ENCODE measurements at regions not wholly inside any gene's neighbourhood (a gene's known extent, or its start where the extent isn't known, plus 50 kb on each side); places are given as distances from the start of the nearest gene placed in this dataset.

DNA sequence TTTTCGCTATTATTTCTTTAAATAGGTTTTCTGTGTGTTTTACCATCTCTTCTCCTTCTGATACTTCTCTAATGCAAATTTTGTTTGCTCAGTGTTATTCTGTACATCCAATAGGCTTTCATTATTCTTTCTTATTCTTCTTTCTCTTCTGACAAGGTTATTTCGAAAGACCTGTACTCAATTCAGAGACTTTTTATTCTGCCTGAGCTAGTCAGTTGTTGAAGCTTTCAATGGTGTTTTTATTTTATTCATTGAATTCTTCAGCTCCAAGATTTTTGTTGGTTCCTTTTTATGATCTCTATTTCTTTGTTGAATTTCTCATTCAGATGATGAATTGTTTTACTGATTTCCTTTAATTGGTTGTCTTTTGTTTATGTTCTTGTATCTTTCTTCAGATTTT is 706.2 kb downstream of the NR2F1-AS1 start:
- Histone ChIP-seq H3K4me3 (no peak overlapping the region), H3K9me3 (peaks cover 0 to 60% (median 19%) of the 10 kb centered on the region in 11 donors), H3K4me1 (no peaks in the 10 kb centered on the region), H3K36me3 (no peaks in the 10 kb centered on the region), H3K27ac (no peak overlapping the region), H3K27me3 (no peaks in the 10 kb centered on the region)
- ATAC-seq: no peak
- intact Hi-C loops (cut with DNase I): no loop called here
- DNase-seq: no peak
- 94 to 95% methylated on average over 2 of the region's 2 CpGs for WGBS, 2 donors
- TF ChIP-seq, protein P1, sequence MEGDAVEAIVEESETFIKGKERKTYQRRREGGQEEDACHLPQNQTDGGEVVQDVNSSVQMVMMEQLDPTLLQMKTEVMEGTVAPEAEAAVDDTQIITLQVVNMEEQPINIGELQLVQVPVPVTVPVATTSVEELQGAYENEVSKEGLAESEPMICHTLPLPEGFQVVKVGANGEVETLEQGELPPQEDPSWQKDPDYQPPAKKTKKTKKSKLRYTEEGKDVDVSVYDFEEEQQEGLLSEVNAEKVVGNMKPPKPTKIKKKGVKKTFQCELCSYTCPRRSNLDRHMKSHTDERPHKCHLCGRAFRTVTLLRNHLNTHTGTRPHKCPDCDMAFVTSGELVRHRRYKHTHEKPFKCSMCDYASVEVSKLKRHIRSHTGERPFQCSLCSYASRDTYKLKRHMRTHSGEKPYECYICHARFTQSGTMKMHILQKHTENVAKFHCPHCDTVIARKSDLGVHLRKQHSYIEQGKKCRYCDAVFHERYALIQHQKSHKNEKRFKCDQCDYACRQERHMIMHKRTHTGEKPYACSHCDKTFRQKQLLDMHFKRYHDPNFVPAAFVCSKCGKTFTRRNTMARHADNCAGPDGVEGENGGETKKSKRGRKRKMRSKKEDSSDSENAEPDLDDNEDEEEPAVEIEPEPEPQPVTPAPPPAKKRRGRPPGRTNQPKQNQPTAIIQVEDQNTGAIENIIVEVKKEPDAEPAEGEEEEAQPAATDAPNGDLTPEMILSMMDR (IDR thresholded peaks at IDR 0.05): no peak

DNA sequence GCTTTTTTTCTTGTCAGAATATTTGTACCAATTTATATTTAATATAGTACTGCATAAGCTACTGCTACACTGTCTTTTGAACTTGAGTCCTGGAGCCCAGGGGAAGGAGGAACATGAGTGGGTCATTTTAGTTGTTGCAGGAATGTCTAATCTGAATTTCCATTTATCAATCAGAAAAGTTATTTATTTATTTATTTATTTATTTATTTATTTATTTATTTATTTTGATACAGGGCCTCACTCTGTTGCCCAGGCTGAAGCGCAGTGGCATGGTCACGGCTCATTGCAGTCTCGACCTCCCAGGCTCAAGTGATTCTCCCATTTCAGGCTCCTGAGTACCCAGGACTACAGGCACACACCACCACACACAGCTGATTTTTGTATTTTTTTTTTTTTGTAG is 712.6 kb downstream of the NR2F1-AS1 start:
- ATAC-seq: no peak
- Histone ChIP-seq H3K4me1 (no peaks in the 10 kb centered on the region), H3K27ac (no peak overlapping the region), H3K9me3 (peaks cover 0 to 28% (median 10%) of the 10 kb centered on the region in 11 donors), H3K4me3 (no peak overlapping the region), H3K27me3 (no peaks in the 10 kb centered on the region), H3K36me3 (no peaks in the 10 kb centered on the region)
- no peak for DNase-seq
- intact Hi-C loops (cut with DNase I): no loop called here
- WGBS, 2 donors: 96 to 97% methylated on average over 3 of the region's 3 CpGs
- TF ChIP-seq, protein P1 (IDR thresholded peaks at IDR 0.05): no peak

DNA sequence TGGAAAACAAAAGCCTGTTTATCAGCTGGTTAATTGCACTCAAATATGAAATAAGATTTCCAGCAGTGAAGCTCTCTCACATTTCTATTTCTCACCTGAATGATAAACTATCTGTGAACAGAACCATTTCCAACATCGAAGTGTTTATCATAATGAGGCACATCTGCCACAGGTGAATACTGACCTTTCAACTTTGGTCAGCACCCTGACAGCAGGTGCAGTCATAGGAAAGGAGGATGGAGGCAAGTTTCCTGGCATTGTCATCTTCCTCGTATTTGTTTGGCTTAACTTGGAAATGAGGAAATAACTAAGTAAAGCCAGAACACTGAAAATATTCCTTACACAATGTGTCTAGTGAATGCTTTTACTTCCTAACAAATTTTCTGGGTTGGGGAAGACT is 716.4 kb downstream of the NR2F1-AS1 start:
- ATAC-seq (no peak), DNase-seq (no peak)
- no peaks in the 10 kb centered on the region for H3K36me3 ChIP-seq
- no peak overlapping the region for H3K27ac ChIP-seq
- 50 to 59% methylated on average over 2 of the region's 2 CpGs for whole genome bisulfite sequencing, 2 donors
- no peaks in the 10 kb centered on the region for H3K27me3 ChIP-seq
- no peak overlapping the region for H3K4me3 ChIP-seq
- intact Hi-C loops (cut with DNase I): no loop called here
- H3K9me3 ChIP-seq: peaks cover 0 to 3% (median 0%) of the 10 kb centered on the region in 11 donors
- H3K4me1 ChIP-seq: no peaks in the 10 kb centered on the region
- TF ChIP-seq, protein P1 (IDR thresholded peaks at IDR 0.05): no peak

DNA sequence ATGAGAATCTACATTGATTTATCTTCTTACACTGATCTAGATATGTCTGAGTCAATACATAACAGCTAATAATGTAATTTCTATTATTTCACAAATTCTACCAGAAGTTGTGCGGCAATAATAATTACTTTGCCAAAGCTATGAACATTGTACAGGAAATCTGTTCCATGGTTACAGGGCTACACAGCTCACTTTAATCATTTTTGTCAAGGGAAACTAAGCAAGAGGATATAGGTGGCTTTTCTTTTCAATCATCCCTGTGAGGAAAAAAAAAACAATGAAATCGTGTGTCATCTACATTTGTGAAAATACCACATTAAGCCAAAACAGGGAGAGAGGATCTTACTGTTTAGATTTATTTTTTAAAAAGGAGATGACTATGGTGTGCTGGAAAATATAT is 717.4 kb downstream of the NR2F1-AS1 start:
- Histone ChIP-seq H3K4me3 (no peak overlapping the region), H3K4me1 (no peaks in the 10 kb centered on the region), H3K27ac (no peak overlapping the region), H3K27me3 (no peaks in the 10 kb centered on the region), H3K9me3 (no peaks in the 10 kb centered on the region), H3K36me3 (no peaks in the 10 kb centered on the region)
- intact Hi-C loops (cut with DNase I): no loop called here
- WGBS, 2 donors: 70 to 75% methylated on average over 2 of the region's 2 CpGs
- no peak for ATAC-seq
- TF ChIP-seq, protein P1 (IDR thresholded peaks at IDR 0.05): no peak
- DNase-seq: no peak

Data from heart right ventricle (tissue), 16 donors.